Parathyroid adenoma (tissue), 2 donors: ENCODE measurements at regions not wholly inside any gene's neighbourhood (a gene's known extent, or its start where the extent isn't known, plus 50 kb on each side); places are given as distances from the start of the nearest gene placed in this dataset.

Source experiments
- H2AFZ ChIP-seq: fragments of 300-600 bp; sonication (generic); one replicate; pipeline ENCODE4 v1.7.0; 2017; ENCODE audit warnings: antibody characterized with exemption, mild to moderate bottlenecking
- H3K27ac ChIP-seq: fragments of 300-600 bp; sonication (generic); one replicate; pipeline ENCODE4 v1.7.0; 2017
- H3K27me3 ChIP-seq: fragments of 300-600 bp; sonication (generic); one replicate; pipeline ENCODE4 v1.7.0; 2017; ENCODE audit warnings: low read length; ENCODE audit not compliant: control insufficient read depth, insufficient read depth
- H3K36me3 ChIP-seq: fragments of 300-600 bp; sonication (generic); one replicate; pipeline ENCODE4 v1.7.0; 2017; ENCODE audit warnings: low read length; ENCODE audit not compliant: control insufficient read depth, insufficient read depth
- H3K4me1 ChIP-seq: fragments of 300-600 bp; sonication (generic); one replicate; pipeline ENCODE4 v1.7.0; 2017; ENCODE audit warnings: control low read depth
- H3K4me2 ChIP-seq: fragments of 300-600 bp; sonication (generic); one replicate; pipeline ENCODE4 v1.7.0; 2017; ENCODE audit warnings: low read length
- H3K4me3 ChIP-seq: fragments of 300-600 bp; sonication (generic); one replicate; pipeline ENCODE4 v1.7.0; 2017; ENCODE audit warnings: low read depth, low read length
- H3K79me2 ChIP-seq: fragments of 300-600 bp; sonication (generic); one replicate; pipeline ENCODE4 v1.7.0; 2017; ENCODE audit warnings: control low read depth
- H3K9ac ChIP-seq: fragments of 300-600 bp; sonication (generic); one replicate; pipeline ENCODE4 v1.7.0; 2017; ENCODE audit warnings: mild to moderate bottlenecking
- H3K9me3 ChIP-seq: fragments of 300-600 bp; sonication (generic); one replicate; pipeline ENCODE4 v1.7.0; 2017; ENCODE audit warnings: low read length; ENCODE audit not compliant: control insufficient read depth
- CTCF ChIP-seq: fragments of 300-600 bp; sonication (generic); IDR thresholded peaks from one replicate; pipeline ENCODE4 v1.7.0; 2017; ENCODE audit warnings: antibody characterized with exemption, mild to moderate bottlenecking
- donor health status: primary hyperparathyroidism.

- H3K4me3 ChIP-seq, result no peak overlapping the region
- no peaks in the 10 kb centered on the region for H3K27me3 ChIP-seq
- no peak overlapping the region for H3K4me2 ChIP-seq
- H3K36me3 ChIP-seq, result no peaks in the 10 kb centered on the region
- no peaks in the 10 kb centered on the region for H3K9me3 ChIP-seq
- no peak for TF ChIP-seq CTCF
- H3K27ac ChIP-seq, result no peak overlapping the region
- H3K79me2 ChIP-seq, result no peaks in the 10 kb centered on the region
- no peaks in the 10 kb centered on the region for H3K4me1 ChIP-seq
- H3K9ac ChIP-seq, result no peak overlapping the region
- H2AFZ ChIP-seq, result no peak overlapping the region
These were observed 269.3 kb downstream of the METTL4 start for GRCh38 chr18:2302012-2302411.

- Histone ChIP-seq H3K4me2 (no peak overlapping the region), H3K27me3 (no peaks in the 10 kb centered on the region), H3K27ac (no peak overlapping the region), H3K36me3 (no peaks in the 10 kb centered on the region), H3K4me1 (no peaks in the 10 kb centered on the region), H2AFZ (no peak overlapping the region), H3K9ac (no peak overlapping the region), H3K4me3 (no peak overlapping the region), H3K79me2 (no peaks in the 10 kb centered on the region), H3K9me3 (no peaks in the 10 kb centered on the region)
- TF ChIP-seq CTCF, result no peak
These were observed 268.4 kb downstream of the METTL4 start for GRCh38 chr18:2302628-2303516.

GRCh38 chr18:2303517-2304238 lies 267.6 kb downstream of the METTL4 start:
- Histone ChIP-seq H3K36me3 (no peaks in the 10 kb centered on the region), H3K27ac (no peak overlapping the region), H3K79me2 (no peaks in the 10 kb centered on the region), H2AFZ (no peak overlapping the region), H3K4me1 (no peaks in the 10 kb centered on the region), H3K9ac (no peak overlapping the region), H3K27me3 (no peaks in the 10 kb centered on the region), H3K4me3 (no peak overlapping the region), H3K4me2 (no peak overlapping the region), H3K9me3 (no peaks in the 10 kb centered on the region)
- TF ChIP-seq CTCF, result no peak

GRCh38 chr18:2304378-2305175 lies 266.7 kb downstream of the METTL4 start:
- no peaks in the 10 kb centered on the region for H3K79me2 ChIP-seq
- H3K4me1 ChIP-seq, result no peaks in the 10 kb centered on the region
- no peak for TF ChIP-seq CTCF
- H3K9me3 ChIP-seq, result no peaks in the 10 kb centered on the region
- no peak overlapping the region for H3K9ac ChIP-seq
- no peak overlapping the region for H2AFZ ChIP-seq
- H3K36me3 ChIP-seq, result no peaks in the 10 kb centered on the region
- no peak overlapping the region for H3K4me2 ChIP-seq
- H3K4me3 ChIP-seq, result no peak overlapping the region
- no peaks in the 10 kb centered on the region for H3K27me3 ChIP-seq
- H3K27ac ChIP-seq, result no peak overlapping the region
